MM.1S (cell line): ENCODE measurements at regions not wholly inside any gene's neighbourhood (a gene's known extent, or its start where the extent isn't known, plus 50 kb on each side); places are given as distances from the start of the nearest gene placed in this dataset.

Source experiments
- DNase-seq: peaks from one replicate; pipeline ENCODE4 v3.0.0-alpha.2; 2015
- H2AFZ ChIP-seq: fragments of 300-600 bp; sonication (generic); 2 replicates; pipeline ENCODE4 v1.6.0; 2016; ENCODE audit warnings: antibody characterized with exemption, low read length
- H3F3A ChIP-seq: fragments of 300-600 bp; sonication (generic); 2 replicates; pipeline ENCODE4 v1.6.1; 2016; ENCODE audit warnings: mild to moderate bottlenecking, antibody characterized with exemption, low read length, moderate library complexity, mixed read lengths; ENCODE audit not compliant: insufficient read depth
- H3K27ac ChIP-seq: fragments of 300-600 bp; sonication (generic); 2 replicates; pipeline ENCODE4 v1.5.1; 2016; ENCODE audit warnings: mild to moderate bottlenecking, low read length
- H3K27me3 ChIP-seq: fragments of 300-600 bp; sonication (generic); replicated peaks from 2 replicates; pipeline ENCODE4 v1.6.0; 2016; ENCODE audit warnings: low read length; ENCODE audit not compliant: insufficient read depth
- H3K36me3 ChIP-seq: fragments of 300-600 bp; sonication (generic); replicated peaks from 2 replicates; pipeline ENCODE4 v1.6.1; 2016; ENCODE audit warnings: mild to moderate bottlenecking, low read length, mixed read lengths; ENCODE audit not compliant: insufficient read depth
- H3K4me1 ChIP-seq: fragments of 300-600 bp; sonication (generic); 2 replicates; pipeline ENCODE4 v1.6.1; 2016; ENCODE audit warnings: low read length, mixed read lengths
- H3K4me2 ChIP-seq: fragments of 300-600 bp; sonication (generic); 2 replicates; pipeline ENCODE4 v1.6.0; 2016; ENCODE audit warnings: low read depth, low read length
- H3K4me3 ChIP-seq: fragments of 300-600 bp; sonication (generic); 2 replicates; pipeline ENCODE4 v1.5.1; 2016; ENCODE audit warnings: low read length, mixed read lengths
- H3K79me2 ChIP-seq: fragments of 300-600 bp; sonication (generic); 2 replicates; pipeline ENCODE4 v1.6.1; 2016; ENCODE audit warnings: mixed run types, low read length, mixed read lengths
- H3K9ac ChIP-seq: fragments of 300-600 bp; sonication (generic); 2 replicates; pipeline ENCODE4 v1.6.1; 2016; ENCODE audit warnings: low read length, mixed read lengths
- H3K9me2 ChIP-seq: fragments of 300-600 bp; sonication (generic); replicated peaks from 2 replicates; pipeline ENCODE4 v1.6.1; 2016; ENCODE audit warnings: mild to moderate bottlenecking, low read length, mixed read lengths; ENCODE audit not compliant: insufficient read depth
- H3K9me3 ChIP-seq: fragments of 300-600 bp; sonication (generic); replicated peaks from 2 replicates; pipeline ENCODE4 v1.6.1; 2016; ENCODE audit warnings: mild to moderate bottlenecking, low read length, mixed read lengths; ENCODE audit not compliant: insufficient read depth
- H4K20me1 ChIP-seq: fragments of 300-600 bp; sonication (generic); 2 replicates; pipeline ENCODE4 v1.6.1; 2016; ENCODE audit warnings: mild to moderate bottlenecking, low read length, moderate library complexity, mixed read lengths; ENCODE audit not compliant: insufficient read depth
- CTCF ChIP-seq: fragments of 300-600 bp; sonication (generic); IDR thresholded peaks from 2 replicates; pipeline ENCODE4 v1.5.1; 2016; ENCODE audit warnings: antibody characterized with exemption, low read length, mixed read lengths
- EZH2 ChIP-seq: fragments of 300-600 bp; sonication (generic); optimal IDR thresholded peaks from 2 replicates; pipeline ENCODE3; 2017; ENCODE audit warnings: low read depth, mild to moderate bottlenecking, antibody characterized with exemption, low read length, mixed read lengths
- EZH2phosphoT487 ChIP-seq: fragments of 300-600 bp; sonication (generic); IDR thresholded peaks from 2 replicates; pipeline ENCODE4 v1.6.1; 2018; ENCODE audit warnings: antibody characterized with exemption, low read length

- H2AFZ ChIP-seq: no peak overlapping the region
- no peak for DNase-seq
- H4K20me1 ChIP-seq: no peaks in the 10 kb centered on the region
- no peak overlapping the region for H3K9ac ChIP-seq
- no peak overlapping the region for H3K27ac ChIP-seq
- H3K4me3 ChIP-seq: no peak overlapping the region
- no peaks in the 10 kb centered on the region for H3F3A ChIP-seq
- H3K4me2 ChIP-seq: no peak overlapping the region
- H3K79me2 ChIP-seq: no peaks in the 10 kb centered on the region
- no peaks in the 10 kb centered on the region for H3K27me3 ChIP-seq
- no peak for TF ChIP-seq CTCF
- TF ChIP-seq EZH2phosphoT487: no peak
- TF ChIP-seq EZH2: no peak
- no peaks in the 10 kb centered on the region for H3K4me1 ChIP-seq
- no peaks in the 10 kb centered on the region for H3K9me2 ChIP-seq
- no peaks in the 10 kb centered on the region for H3K36me3 ChIP-seq
- no peaks in the 10 kb centered on the region for H3K9me3 ChIP-seq
These were observed 115.0 kb upstream of the SLC25A13 start for GRCh38 chr7:96436880-96437279.

GRCh38 chr7:96430356-96430755 is 108.5 kb upstream of the SLC25A13 start:
- TF ChIP-seq EZH2: no peak
- TF ChIP-seq EZH2phosphoT487: no peak
- TF ChIP-seq CTCF: no peak
- Histone ChIP-seq H3K4me2 (no peak overlapping the region), H3K4me3 (no peak overlapping the region), H3K27me3 (no peaks in the 10 kb centered on the region), H3K9me3 (no peaks in the 10 kb centered on the region), H4K20me1 (no peaks in the 10 kb centered on the region), H3F3A (no peaks in the 10 kb centered on the region), H3K9ac (no peak overlapping the region), H3K36me3 (no peaks in the 10 kb centered on the region), H3K9me2 (no peaks in the 10 kb centered on the region), H3K4me1 (no peaks in the 10 kb centered on the region), H2AFZ (no peak overlapping the region), H3K79me2 (no peaks in the 10 kb centered on the region), H3K27ac (no peak overlapping the region)
- DNase-seq: peak; percentile 39

- Histone ChIP-seq H3F3A (no peaks in the 10 kb centered on the region), H2AFZ (no peak overlapping the region)
These were observed 105.2 kb upstream of the SLC25A13 start for GRCh38 chr7:96427143-96427542.

More at GRCh38 chr7:96427143-96427542, 105.2 kb upstream of the SLC25A13 start:
- no peak for TF ChIP-seq CTCF
- TF ChIP-seq EZH2: no peak
- TF ChIP-seq EZH2phosphoT487: no peak
- Histone ChIP-seq H3K27me3 (no peaks in the 10 kb centered on the region), H3K27ac (no peak overlapping the region), H3K4me2 (no peak overlapping the region), H3K4me1 (no peaks in the 10 kb centered on the region), H3K9me3 (no peaks in the 10 kb centered on the region), H3K9me2 (no peaks in the 10 kb centered on the region), H3K36me3 (no peaks in the 10 kb centered on the region), H3K9ac (no peak overlapping the region), H4K20me1 (no peaks in the 10 kb centered on the region), H3K79me2 (no peaks in the 10 kb centered on the region), H3K4me3 (no peak overlapping the region)
- DNase-seq: no peak
